Stimulated activated CD4-positive, alpha-beta T cell treated with anti-CD3 and anti-CD28 coated beads, TNF-alpha, amount 100 ng/mL, for 4 hours (primary cell): ENCODE measurements at regions not wholly inside any gene's neighbourhood (a gene's known extent, or its start where the extent isn't known, plus 50 kb on each side); places are given as distances from the start of the nearest gene placed in this dataset.
"Not testable (repeated sequence)": the region's sequence is repeated elsewhere in the genome, so short reads cannot be mapped to it uniquely, and the experiment has no call there.

Experiments used
- DNase-seq, 3 experiments: peaks; one replicate each; pipeline ENCODE4 v3.0.0-alpha.2; 2020; ENCODE audit warnings: low read depth in 3 of 3

- DNase-seq: no peak
These were observed 210.1 kb upstream of the LRATD1 start for GRCh38 chr2:14422426-14422825.

GRCh38 chr2:14423145-14423906, 209.2 kb upstream of the LRATD1 start:
- DNase-seq: no peak

GRCh38 chr2:14424478-14425390, 207.8 kb upstream of the LRATD1 start:
- no peak for DNase-seq

GRCh38 chr2:14425869-14426268, 206.6 kb upstream of the LRATD1 start:
- no peak for DNase-seq

- no peak for DNase-seq
These were observed 204.5 kb upstream of the LRATD1 start for GRCh38 chr2:14428056-14428455.

GRCh38 chr2:14433946-14434495, 198.5 kb upstream of the LRATD1 start:
- DNase-seq: no peak

GRCh38 chr2:14445670-14446069, 186.8 kb upstream of the LRATD1 start:
- no peak for DNase-seq

- DNase-seq: no peak
These were observed 184.2 kb upstream of the LRATD1 start for GRCh38 chr2:14448340-14448739.

- no peak for DNase-seq
These were observed 181.2 kb upstream of the LRATD1 start for GRCh38 chr2:14451312-14451711.

GRCh38 chr2:14454202-14454601, 178.3 kb upstream of the LRATD1 start:
- DNase-seq: no peak

- no peak for DNase-seq
These were observed 172.7 kb upstream of the LRATD1 start for GRCh38 chr2:14459786-14460325.

- DNase-seq: no peak
These were observed 156.5 kb upstream of the LRATD1 start for GRCh38 chr2:14475994-14476393.

GRCh38 chr2:14479486-14479885, 153.0 kb upstream of the LRATD1 start:
- DNase-seq: no peak

- no peak for DNase-seq
These were observed 152.4 kb upstream of the LRATD1 start for GRCh38 chr2:14480120-14480519.

- DNase-seq: no peak
These were observed 151.6 kb upstream of the LRATD1 start for GRCh38 chr2:14480906-14481305.

- DNase-seq: no peak
These were observed 139.5 kb upstream of the LRATD1 start for GRCh38 chr2:14492920-14493503.

GRCh38 chr2:14494759-14495158, 137.8 kb upstream of the LRATD1 start:
- no peak for DNase-seq

GRCh38 chr2:14501061-14501460, 131.5 kb upstream of the LRATD1 start:
- no peak for DNase-seq

GRCh38 chr2:14506955-14507354, 125.6 kb upstream of the LRATD1 start:
- not testable (repeated sequence) for DNase-seq

GRCh38 chr2:14511541-14511940, 121.0 kb upstream of the LRATD1 start:
- DNase-seq: no peak

GRCh38 chr2:14513903-14514302, 118.6 kb upstream of the LRATD1 start:
- DNase-seq: no peak

- DNase-seq: no peak
These were observed 115.7 kb upstream of the LRATD1 start for GRCh38 chr2:14516844-14517243.
